Stimulated activated CD8-positive, alpha-beta memory T cell treated with anti-CD3 and anti-CD28 coated beads, Interleukin-4, amount 100 ng/mL, for 48 hours (primary cell): ENCODE measurements at regions not wholly inside any gene's neighbourhood (a gene's known extent, or its start where the extent isn't known, plus 50 kb on each side); places are given as distances from the start of the nearest gene placed in this dataset.
"Not testable (repeated sequence)": the region's sequence is repeated elsewhere in the genome, so short reads cannot be mapped to it uniquely, and the experiment has no call there.

Experiments used
- DNase-seq: peaks from one replicate; pipeline ENCODE4 v3.0.0-alpha.2; 2020

DNA sequence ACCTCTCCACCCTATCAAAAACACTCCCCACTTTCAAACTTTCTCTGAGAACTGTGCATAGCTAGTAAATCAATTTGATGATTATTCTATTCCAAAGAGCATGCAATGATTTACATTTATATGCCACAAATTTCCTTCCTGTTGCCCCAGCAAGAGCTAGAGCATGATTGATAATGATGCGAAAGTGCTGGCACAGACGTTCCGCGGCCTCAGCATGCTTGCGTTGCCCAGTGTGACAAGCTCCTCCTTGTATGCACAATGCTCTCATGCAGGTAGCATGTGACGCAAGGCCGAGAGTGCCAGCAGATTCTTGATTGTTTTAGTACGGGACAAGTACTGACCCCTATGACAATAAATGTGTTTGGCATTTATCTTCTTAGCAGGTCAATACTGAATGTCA, 696.3 kb upstream of the SLC35B3 start:
- no peak for DNase-seq

DNA sequence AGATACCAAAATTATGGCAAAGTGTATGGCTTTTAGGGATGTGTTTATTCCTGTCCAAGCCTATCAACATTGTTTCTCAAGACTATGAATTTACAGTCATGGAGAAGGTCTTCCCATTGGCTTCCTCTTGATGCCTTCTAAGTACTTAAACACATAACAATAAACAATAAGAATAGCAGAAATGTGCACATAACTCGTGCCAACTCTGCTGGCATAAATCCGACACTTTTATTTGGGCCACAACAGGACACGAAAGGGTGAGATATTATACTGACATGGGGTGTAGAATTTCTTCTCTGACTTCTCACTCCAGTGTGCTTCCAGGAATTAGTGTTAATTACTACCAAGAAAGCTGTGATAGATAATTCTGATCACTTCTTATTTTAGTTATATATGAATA, 695.9 kb upstream of the SLC35B3 start:
- DNase-seq: no peak

DNA sequence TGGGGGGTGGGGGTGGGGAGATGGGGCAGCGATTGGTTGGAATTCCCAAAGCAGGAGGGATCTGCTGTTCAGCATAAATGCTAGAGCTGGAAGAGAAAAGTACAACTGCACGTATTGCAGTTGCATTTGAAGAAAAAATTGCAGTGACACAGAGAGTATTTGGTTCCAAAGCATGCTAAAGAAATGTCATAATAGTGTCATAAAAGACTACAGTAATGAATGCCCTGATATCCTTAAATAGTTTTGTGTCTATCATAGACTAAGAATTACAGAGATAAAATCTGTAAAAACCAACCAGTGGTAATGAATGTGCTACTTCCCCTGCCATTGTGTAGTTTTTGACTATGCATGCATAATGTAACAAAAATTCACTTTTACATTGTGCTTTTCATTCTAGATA, 693.6 kb upstream of the SLC35B3 start:
- DNase-seq: no peak

- no peak for DNase-seq
Observed at GRCh38 chr6:9126878-9127560, 691.7 kb upstream of the SLC35B3 start.

DNA sequence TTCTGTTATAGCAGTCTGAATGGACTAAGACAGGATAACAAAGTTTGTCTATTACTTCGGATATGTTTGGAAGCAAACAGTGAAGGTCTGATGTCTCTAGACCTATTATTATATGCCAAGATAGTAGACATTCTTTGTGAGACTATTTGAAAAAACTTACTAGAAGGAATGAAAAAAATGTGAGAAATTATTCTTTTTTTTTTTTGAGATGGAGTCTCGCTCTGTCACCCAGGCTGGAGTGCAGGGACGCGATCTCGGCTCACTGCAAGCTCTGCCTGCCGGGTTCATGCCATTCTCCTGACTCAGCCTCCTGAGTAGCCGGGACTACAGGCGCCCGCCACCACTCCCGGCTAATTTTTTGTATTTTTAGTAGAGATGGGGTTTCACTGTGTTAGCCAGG, 690.7 kb upstream of the SLC35B3 start:
- DNase-seq: not testable (repeated sequence)

DNA sequence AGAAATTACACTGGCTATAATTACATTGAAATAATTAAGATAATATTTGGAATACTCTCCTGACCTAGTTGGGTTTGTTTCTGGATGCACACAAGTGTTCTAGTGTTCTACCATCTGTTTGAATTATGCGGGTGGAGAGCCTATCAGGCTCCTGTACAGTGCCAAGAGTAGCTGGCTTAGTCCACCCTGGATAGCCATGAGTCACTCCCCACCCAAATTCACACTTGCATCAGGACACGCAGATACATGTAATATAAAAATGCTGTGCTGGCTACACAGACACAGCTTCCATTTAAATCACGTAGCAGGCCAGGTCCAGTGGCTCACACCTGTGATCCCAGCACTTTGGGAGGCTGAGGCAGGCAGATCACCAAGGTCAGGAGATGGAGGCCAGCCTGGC, 686.2 kb upstream of the SLC35B3 start:
- DNase-seq: no peak

DNA sequence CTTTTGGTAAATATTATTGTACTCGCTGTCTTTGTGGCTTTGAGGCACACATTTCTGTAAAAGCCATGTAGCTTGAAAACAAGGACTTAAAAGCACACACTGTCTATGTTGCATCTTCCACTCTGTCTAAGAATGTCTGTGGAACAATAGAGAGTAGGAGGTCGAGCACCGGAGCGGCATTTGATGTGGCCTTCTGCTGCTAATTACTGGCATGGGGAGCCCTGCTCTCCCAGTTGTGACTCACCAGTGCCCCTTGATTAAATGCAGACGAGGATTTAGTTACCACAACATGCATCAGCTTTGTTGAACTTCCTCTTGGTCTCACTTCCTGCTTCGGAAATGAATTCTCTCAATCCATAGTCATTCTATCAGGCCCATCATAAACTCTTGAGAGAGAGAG, 680.7 kb upstream of the SLC35B3 start:
- no peak for DNase-seq

GRCh38 chr6:9112544-9112943, 677.2 kb upstream of the SLC35B3 start:
- DNase-seq: no peak

- DNase-seq: no peak
Observed at GRCh38 chr6:9103876-9104521, 668.7 kb upstream of the SLC35B3 start.

GRCh38 chr6:9101920-9102319, 666.6 kb upstream of the SLC35B3 start:
- no peak for DNase-seq

GRCh38 chr6:9100869-9101580, 665.7 kb upstream of the SLC35B3 start:
- DNase-seq: no peak

GRCh38 chr6:9095729-9096128, 660.4 kb upstream of the SLC35B3 start:
- no peak for DNase-seq

DNA sequence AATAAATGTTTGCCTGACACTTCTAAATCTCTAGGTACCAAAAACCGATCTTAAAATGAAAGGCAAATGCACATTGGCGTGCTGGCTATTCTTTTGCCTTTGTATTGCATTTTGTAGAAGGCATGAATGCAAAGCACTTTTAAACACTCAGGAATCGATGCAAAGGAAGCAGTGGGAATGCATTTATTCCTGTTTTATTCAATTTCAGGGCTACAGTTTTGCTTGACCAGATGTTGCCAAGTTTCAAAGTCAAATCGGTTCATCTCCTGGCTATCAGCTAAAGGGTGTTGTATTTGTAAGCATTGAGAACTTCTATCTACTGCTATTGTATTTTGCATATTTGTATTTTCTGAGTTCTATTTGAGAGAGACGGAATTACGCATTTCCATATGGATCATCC, 659.8 kb upstream of the SLC35B3 start:
- DNase-seq: no peak

GRCh38 chr6:9089724-9090123, 654.4 kb upstream of the SLC35B3 start:
- DNase-seq: no peak

DNA sequence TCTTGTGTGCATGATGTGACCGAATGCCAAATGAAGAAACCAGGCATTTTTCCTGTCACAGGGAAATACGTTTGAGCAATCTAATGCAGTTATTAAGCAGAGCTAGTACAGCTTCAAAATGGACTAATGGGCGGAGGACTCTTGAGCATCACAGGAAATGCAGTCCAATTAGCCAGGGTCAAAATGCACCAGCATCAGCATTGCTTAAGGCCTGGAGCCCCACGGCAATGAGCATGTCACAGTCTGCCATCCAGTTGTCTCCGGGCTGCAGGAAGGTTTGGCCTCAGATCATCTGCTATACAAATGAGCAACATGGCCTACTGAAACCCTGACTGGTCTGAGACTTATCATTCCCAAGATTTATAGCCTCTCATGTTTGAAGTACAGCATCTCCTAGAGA, 652.1 kb upstream of the SLC35B3 start:
- no peak for DNase-seq

DNA sequence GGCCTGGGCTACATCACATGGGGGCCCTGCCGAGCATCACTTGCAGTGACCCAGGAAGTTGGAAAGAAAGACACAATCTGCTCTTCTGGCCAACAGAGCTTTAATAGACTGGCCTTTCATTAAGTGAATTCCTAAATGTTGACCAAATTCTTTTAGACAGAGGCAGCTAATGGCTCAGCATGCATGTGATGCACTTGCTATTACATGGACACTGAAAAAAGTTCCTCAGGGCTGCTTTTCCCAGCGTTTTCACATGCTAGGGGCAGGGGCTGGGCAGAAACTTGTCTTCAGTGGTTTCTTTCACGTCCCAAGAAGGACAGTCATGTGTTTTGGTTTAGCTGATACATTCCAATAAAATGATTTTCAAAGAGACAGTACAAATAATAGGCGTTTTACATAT, 651.0 kb upstream of the SLC35B3 start:
- no peak for DNase-seq

DNA sequence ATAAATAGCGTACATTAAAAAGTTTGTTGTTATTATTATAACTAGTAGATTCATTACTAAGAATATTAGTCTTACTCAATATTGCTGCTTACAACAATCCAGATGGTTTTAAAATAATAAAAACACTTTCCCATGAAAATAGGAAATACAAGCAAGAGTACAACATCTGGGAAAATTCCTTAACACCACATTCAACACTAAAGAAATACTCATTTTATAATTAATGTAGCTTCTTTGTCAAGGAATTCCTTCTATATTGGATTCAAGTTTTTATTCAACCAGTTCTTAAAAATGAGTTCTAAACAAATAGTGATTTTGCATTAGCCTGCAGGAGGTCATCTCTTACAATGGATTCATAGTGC, 650.3 kb upstream of the SLC35B3 start:
- DNase-seq: no peak

- DNase-seq: no peak
Observed at GRCh38 chr6:9085054-9085708, 649.8 kb upstream of the SLC35B3 start.

DNA sequence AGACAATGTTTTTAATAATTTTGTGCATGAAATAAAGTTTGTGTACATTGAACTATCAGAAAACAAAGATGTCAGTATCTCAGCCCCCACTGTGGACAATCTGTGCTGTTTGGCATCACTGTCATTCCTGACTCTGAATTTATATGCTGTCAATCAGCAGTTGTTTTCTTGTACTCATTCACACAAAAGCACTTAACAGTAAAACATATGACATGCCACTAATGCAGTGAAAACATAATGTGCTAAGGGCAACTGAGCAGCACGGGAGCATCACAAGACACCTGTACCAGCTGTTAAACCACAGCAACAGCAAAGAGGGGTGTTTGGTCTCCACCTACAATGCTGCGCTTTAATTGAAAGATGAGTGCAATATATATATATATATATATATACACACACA, 647.8 kb upstream of the SLC35B3 start:
- no peak for DNase-seq

DNA sequence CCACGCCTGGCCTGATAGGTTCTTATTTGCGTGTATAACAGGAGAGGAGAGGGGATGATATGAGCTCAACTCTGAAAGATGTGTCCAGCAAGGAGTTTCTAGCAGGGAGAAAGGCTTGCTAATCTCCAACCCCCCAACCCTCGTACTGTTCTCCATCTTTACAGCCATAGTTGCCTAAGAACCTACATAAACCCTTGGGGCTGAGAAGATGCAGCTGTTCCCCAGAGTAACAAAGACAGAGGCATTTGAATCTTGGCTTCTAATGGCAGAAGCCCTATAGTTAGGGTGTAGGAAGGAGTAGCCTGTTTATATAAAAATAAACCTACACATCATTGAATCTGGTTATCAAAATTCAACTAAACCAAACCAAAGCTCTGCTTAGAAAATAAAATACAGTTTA, 631.4 kb upstream of the SLC35B3 start:
- no peak for DNase-seq

DNA sequence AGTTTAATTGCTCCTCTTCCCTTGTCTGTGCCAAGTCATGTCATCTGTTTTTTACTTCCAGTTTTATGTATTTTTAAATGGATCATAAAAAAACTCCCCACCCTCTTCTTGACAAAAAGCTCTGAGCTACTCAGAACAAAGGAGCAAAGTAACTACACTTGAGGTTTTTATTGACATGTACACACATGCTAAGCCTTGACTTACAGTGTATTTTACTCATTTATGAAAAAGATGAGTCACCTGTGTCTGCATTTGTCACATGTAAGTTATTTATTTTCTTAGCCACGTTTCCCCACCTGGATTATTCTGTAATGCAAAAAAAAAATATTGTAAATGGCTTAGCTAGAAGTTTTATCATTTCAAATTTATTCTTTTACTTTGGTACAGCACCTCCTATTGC, 628.8 kb upstream of the SLC35B3 start:
- no peak for DNase-seq

GRCh38 chr6:9062596-9062995, 627.3 kb upstream of the SLC35B3 start:
- DNase-seq: no peak

DNA sequence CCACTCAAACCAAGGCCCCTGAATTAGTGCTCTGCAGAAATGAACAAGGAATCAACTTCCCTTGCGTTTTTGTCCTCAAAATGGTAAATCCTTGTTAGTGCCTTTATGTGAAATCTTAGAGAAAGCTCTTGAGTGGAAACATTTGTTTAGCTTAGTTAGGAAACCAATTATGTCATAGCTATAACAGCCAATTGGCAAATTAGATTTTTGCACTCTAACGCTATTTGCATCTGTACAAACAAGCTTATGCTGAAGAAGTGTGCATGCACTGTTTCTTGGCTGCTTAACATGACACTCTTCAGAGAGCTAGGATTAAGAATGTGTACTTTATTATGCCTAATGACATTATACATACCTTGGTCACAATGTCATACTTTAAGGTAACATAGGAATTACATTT, 622.6 kb upstream of the SLC35B3 start:
- no peak for DNase-seq

GRCh38 chr6:9056556-9056955, 621.2 kb upstream of the SLC35B3 start:
- DNase-seq: no peak
